ENCODE measurements at regions not wholly inside any gene's neighbourhood (a gene's known extent, or its start where the extent isn't known, plus 50 kb on each side); places are given as distances from the start of the nearest gene placed in this dataset.

DNA sequence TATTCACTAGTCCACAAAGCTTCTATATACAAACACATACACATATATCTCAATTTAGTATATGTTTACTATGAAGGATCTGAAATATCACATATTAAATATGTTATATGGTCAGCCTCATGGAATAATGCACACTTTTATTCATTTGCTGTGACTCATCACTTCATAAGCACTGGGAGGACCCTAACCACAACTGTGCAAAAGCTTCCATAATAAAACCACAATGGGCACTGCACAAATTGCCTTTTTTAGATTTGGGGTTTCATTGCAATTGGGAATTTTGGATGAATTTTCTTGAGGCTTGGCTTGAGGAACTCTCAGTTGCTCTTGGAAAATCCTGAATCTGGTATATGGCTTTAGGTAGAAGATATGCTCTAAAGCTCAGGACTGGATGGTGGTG lies 399.4 kb downstream of the C12orf75 start:
- no peaks in the 10 kb centered on the region for H3K4me1 ChIP-seq (ENCODE audit: insufficient read depth, low read length)
- H3K9me3 ChIP-seq (ENCODE audit: control insufficient read depth, insufficient read depth, low read length) = no peaks in the 10 kb centered on the region
- no peak overlapping the region for H3K9ac ChIP-seq (ENCODE audit: low read depth, low read length)
- H3K36me3 ChIP-seq (ENCODE audit: insufficient read depth, low read length) = no peaks in the 10 kb centered on the region

DNA sequence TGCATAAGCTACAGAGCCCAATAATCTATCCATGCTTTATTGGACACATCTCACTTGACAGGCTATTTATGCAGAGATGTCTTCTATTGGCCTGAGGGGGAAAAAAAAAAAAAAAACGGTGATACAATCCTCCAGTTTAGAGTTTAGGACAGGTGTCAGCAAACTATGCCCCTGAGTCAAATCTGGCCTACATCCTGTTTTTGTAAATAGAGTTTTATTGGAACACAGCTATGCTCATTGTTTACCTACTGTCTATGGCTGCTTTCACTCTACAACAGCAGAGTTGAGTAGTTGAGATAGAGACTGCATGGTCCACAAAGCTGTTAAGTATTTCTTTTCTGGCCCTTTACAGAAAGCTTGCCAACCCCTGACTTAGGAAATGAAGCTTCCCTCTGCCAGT lies 403.1 kb downstream of the C12orf75 start:
- no peaks in the 10 kb centered on the region for H3K4me1 ChIP-seq (ENCODE audit: insufficient read depth, low read length)
- H3K9ac ChIP-seq (ENCODE audit: low read depth, low read length) = no peak overlapping the region
- no peaks in the 10 kb centered on the region for H3K36me3 ChIP-seq (ENCODE audit: insufficient read depth, low read length)

DNA sequence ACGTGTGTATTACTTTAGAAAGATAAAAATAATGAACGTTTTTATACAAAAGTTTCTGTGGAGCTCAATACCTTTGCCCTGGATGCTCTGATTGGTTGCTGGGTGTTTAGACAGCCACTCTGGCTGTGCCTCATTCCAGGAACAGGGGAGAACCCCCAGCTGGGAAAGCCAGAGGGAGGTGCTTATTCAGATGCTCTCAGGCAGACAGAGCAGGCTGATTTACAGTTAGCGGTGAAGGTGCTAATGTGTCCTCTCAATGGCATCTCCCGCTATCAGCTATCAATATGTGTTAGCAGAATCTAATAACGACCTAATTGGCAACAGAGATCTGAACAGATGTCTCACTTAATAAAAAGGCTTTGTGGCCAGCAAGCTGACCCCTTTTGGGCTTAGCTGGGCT lies 402.3 kb downstream of the NUAK1 start:
- no peak overlapping the region for H3K9ac ChIP-seq (ENCODE audit: low read depth, low read length)
- H3K9me3 ChIP-seq (ENCODE audit: control insufficient read depth, insufficient read depth, low read length) = no peaks in the 10 kb centered on the region
- no peaks in the 10 kb centered on the region for H3K36me3 ChIP-seq (ENCODE audit: insufficient read depth, low read length)
- peaks cover 8% of the 10 kb centered on the region for H3K4me1 ChIP-seq (ENCODE audit: insufficient read depth, low read length)

More for the DNA sequence above, 403.1 kb downstream of the C12orf75 start:
- H3K9me3 ChIP-seq (ENCODE audit: control insufficient read depth, insufficient read depth, low read length) = no peaks in the 10 kb centered on the region

DNA sequence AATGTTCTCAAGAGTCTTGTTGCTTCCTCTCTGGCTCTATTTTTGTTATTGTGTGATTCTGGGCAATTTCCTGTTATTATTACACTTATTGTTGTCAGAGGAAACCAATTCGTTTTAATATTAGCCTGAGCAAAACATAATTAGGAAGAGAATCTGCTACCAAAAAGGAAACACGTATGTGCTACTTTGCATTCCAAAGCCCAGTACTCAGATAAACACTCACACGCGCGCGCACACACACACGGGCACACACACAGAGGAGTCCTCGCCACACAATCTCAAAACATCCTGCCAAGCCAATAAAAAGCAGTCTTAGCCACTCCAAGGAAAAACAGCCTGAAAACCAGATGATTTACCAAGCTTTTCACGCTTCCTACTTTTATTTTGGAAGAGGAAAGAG lies 400.7 kb downstream of the NUAK1 start:
- H3K9me3 ChIP-seq (ENCODE audit: control insufficient read depth, insufficient read depth, low read length) = no peaks in the 10 kb centered on the region
- peaks cover 8% of the 10 kb centered on the region for H3K4me1 ChIP-seq (ENCODE audit: insufficient read depth, low read length)
- H3K36me3 ChIP-seq (ENCODE audit: insufficient read depth, low read length) = no peaks in the 10 kb centered on the region
- no peak overlapping the region for H3K9ac ChIP-seq (ENCODE audit: low read depth, low read length)

DNA sequence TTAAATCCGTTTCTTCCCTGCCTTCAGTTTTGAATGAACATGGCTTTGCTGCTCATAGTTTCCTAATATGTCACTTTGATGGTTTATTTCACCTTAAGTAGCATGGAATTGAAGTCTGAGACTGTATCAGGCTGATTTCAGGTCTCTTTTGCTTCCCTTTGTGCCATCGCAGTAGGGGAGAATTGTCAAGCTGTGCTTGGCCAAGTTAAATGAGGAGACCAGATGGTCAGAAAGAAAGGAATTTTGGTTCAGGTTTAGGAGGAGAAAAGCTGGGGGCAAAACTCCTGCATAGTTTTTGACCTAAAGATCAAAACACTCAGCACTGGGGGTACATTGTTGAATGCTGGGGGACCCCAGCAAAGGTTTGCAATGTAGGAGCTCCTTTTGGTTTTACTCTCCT lies 398.4 kb downstream of the NUAK1 start:
- H3K36me3 ChIP-seq (ENCODE audit: insufficient read depth, low read length) = no peaks in the 10 kb centered on the region
- no peak overlapping the region for H3K9ac ChIP-seq (ENCODE audit: low read depth, low read length)
- no peaks in the 10 kb centered on the region for H3K9me3 ChIP-seq (ENCODE audit: control insufficient read depth, insufficient read depth, low read length)
- peaks cover 22% of the 10 kb centered on the region for H3K4me1 ChIP-seq (ENCODE audit: insufficient read depth, low read length)

DNA sequence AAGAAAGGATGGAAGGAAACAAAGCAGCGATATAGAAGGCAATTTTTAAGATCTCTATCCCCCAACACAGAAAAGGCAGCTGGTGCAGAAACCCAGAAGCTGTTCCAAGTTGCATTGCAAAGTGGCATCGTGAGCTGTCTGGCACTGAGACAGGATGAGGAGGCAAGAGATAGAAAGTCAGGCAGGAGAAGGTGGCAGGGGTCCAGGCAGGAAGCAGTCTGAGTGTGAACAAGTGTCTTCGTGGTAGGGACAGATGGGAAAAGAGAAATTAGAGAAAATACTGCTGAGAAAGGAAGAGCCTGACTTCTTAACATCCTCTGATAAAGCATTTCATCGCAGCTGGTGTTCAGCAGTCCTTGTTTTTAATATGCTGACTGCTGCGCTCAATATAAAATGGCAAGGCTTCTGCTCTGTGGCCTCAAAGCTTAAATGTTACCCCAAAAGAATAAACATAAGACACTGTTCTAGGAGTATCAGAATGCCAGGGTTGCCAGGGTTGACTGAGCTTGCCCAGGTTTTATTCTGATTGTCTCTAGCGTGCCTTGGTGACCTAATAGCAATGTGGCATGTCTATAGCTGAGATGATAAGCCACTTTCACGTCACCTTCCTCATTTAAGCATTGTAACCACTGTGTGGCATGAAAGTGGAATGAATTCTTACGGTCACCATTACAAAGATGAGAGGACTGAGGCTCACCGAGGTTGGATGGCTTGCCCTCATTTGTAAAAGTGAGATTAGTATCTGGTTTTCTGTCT lies 397.6 kb downstream of the NUAK1 start:
- Histone ChIP-seq H3K9me3 (ENCODE audit: control insufficient read depth, insufficient read depth, low read length) (no peaks in the 10 kb centered on the region), H3K36me3 (ENCODE audit: insufficient read depth, low read length) (no peaks in the 10 kb centered on the region), H3K9ac (ENCODE audit: low read depth, low read length) (no peak overlapping the region), H3K4me1 (ENCODE audit: insufficient read depth, low read length) (peaks cover 22% of the 10 kb centered on the region)

DNA sequence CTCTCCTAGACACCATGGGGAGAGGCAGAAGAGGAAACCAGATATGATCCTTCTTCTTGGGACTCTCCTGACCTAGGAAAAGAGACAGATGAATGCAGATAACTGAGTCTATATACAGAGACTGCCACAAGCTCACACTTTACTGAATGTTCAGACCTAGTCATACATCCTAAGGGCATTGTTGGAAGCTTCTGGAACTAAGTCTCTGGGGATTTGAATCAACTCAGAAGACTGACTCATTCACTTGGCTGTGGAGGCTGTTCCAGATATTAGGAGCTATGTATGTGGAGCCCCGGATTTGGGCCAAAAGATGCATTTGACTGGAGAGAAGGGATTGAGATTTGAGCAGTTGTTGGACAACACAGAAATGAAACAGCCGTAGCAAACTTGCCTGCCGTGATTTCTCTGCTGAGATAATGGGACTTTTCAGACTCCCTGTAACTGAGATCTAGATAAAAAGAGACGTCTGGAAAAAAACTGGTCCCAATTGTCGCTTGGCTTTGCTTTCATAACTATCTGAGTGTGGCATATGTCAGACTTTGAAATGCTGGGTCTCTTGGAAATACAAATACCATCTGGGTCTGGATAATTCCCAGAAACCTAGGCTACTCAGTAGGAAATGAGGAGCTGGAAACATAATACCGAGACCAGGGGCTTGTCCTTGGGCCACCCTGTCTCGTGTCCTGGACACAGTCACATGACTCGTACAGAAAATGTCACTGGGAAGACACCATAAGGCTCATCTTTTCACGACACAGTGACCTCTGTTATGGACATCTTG lies 396.8 kb downstream of the NUAK1 start:
- Histone ChIP-seq H3K4me1 (ENCODE audit: insufficient read depth, low read length) (peaks cover 22% of the 10 kb centered on the region), H3K36me3 (ENCODE audit: insufficient read depth, low read length) (no peaks in the 10 kb centered on the region), H3K9ac (ENCODE audit: low read depth, low read length) (no peak overlapping the region), H3K9me3 (ENCODE audit: control insufficient read depth, insufficient read depth, low read length) (no peaks in the 10 kb centered on the region)

DNA sequence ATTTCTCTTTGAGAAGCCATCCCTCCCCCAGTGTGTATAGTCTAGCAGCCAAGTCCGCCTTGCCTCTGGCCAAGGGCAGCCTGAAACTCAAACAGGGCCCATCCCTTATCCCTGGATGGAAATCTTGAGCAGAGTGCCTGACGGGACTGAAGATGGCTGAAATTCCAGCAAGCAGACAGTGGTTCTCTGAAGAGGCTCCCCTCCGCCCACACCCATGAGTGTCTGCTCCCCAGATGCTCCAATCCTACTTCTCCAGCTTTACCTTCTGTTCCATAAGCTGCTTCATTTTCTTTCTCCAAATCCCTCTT lies 396.2 kb downstream of the NUAK1 start:
- no peaks in the 10 kb centered on the region for H3K9me3 ChIP-seq (ENCODE audit: control insufficient read depth, insufficient read depth, low read length)
- no peak overlapping the region for H3K9ac ChIP-seq (ENCODE audit: low read depth, low read length)
- H3K4me1 ChIP-seq (ENCODE audit: insufficient read depth, low read length) = peaks cover 22% of the 10 kb centered on the region
- H3K36me3 ChIP-seq (ENCODE audit: insufficient read depth, low read length) = no peaks in the 10 kb centered on the region

DNA sequence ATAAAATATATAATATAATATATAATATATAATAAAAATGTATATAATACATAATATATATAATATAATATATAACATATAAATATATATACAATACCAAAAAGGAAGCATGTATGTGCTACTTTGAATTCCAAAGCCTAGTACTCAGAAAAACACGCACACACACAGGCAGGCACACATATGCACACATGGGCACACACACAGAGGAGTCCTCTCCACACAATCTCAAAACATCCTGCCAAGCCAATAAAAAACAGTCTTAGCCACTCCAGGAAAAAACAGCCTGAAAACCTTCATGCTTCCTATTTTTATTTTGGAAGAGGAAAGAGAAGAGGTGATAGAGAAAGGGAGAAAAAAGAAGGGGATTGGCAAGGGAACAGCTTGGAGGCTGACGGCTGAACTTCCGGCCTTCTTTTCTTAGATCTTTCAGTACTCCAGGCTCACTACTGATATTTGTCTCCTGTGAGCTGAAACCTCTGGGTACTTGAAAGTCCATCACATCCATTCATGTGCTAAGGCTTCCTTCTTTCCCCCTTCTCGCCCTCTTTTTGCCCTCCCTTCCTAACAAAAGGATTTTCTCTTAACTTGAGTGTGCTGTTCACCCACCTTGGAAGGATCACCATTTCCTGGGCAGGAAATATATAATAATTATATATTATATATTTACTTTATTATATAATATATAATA lies 394.2 kb downstream of the NUAK1 start:
- H3K4me1 ChIP-seq (ENCODE audit: insufficient read depth, low read length) = peaks cover 19% of the 10 kb centered on the region
- H3K36me3 ChIP-seq (ENCODE audit: insufficient read depth, low read length) = no peaks in the 10 kb centered on the region
- no peaks in the 10 kb centered on the region for H3K9me3 ChIP-seq (ENCODE audit: control insufficient read depth, insufficient read depth, low read length)
- no peak overlapping the region for H3K9ac ChIP-seq (ENCODE audit: low read depth, low read length)

DNA sequence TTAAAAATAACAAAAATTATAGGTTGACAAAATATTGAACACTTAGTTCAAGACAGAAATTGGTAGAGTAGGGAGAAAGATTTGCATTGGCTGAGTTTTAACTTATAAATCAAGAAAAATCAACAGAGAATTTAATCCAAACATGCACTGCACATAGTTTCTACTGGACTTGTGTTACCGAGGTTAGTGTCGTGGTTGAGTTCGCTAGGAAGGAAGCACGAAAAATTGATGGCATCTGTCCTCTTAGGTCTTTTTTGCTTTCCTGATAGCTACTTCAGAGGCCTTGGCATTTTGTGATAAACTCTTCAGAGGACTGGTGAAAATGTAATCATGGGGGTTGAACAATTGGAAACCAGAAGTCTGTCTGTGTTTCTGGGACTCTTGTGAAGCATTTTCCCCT lies 392.9 kb downstream of the NUAK1 start:
- Histone ChIP-seq H3K9me3 (ENCODE audit: control insufficient read depth, insufficient read depth, low read length) (no peaks in the 10 kb centered on the region), H3K4me1 (ENCODE audit: insufficient read depth, low read length) (peaks cover 14% of the 10 kb centered on the region), H3K36me3 (ENCODE audit: insufficient read depth, low read length) (no peaks in the 10 kb centered on the region), H3K9ac (ENCODE audit: low read depth, low read length) (no peak overlapping the region)

DNA sequence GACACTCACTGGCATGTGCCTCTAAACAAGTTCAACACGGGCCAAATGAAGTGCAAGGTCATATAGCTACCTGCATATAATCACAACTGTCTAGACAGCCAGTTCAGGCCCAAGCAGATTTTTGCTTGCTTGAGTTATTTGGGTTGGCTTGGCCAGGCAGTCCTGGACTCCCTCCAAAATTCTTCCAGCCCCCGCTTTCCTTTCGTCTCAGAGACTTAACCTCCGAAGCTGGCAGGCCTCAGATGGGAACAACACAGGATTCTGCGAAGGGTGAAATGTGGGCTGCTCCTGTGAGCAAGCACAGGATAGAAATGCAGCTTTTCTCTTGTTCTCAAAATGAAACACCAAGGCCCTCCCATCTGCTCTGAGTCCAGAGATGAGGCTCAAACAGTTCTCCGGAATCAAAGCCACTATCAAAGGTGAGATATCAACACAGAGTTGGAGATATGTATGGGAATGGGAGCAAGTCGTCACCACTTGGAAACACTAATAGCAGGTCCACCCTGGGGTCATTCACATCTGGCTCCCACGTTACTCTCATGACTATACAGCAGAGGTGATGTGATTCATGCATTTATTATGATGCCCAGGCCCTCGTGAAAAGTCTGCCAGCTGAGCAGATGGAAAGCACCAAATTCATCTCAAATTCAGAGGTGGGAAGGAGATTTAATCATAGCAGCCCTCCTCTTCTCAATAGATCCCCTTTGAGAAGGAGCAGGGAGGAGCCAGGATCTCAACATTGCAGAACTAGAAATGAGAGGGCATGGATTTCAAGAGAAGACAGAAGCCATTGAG lies 389.8 kb downstream of the NUAK1 start:
- Histone ChIP-seq H3K9me3 (ENCODE audit: control insufficient read depth, insufficient read depth, low read length) (no peaks in the 10 kb centered on the region), H3K36me3 (ENCODE audit: insufficient read depth, low read length) (no peaks in the 10 kb centered on the region), H3K9ac (ENCODE audit: low read depth, low read length) (no peak overlapping the region), H3K4me1 (ENCODE audit: insufficient read depth, low read length) (peaks cover 8% of the 10 kb centered on the region)

DNA sequence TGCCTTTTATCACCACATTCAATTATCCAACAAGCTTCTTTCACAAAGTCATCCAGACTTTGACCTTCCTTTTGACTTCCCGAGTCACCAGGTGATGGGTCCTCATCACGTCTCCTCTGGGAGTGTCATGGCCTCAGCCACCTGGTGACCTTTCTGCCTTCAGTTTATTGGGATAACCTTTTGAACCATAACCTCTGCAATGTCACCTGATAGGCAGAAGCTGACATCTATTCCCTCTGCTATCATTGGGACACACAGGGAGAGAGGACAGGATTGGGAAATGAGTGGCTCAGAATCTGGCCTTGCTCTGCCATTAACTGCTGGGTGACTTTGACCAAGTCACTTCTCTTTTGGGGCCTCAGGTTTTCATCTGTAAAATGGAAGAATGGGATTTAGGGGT lies 388.7 kb downstream of the NUAK1 start:
- peaks cover 3% of the 10 kb centered on the region; the same call in 1 of the 2 replicates for H3K4me1 ChIP-seq (ENCODE audit: insufficient read depth, low read length)
- H3K9ac ChIP-seq (ENCODE audit: low read depth, low read length) = no peak overlapping the region
- H3K36me3 ChIP-seq (ENCODE audit: insufficient read depth, low read length) = no peaks in the 10 kb centered on the region
- H3K9me3 ChIP-seq (ENCODE audit: control insufficient read depth, insufficient read depth, low read length) = no peaks in the 10 kb centered on the region

DNA sequence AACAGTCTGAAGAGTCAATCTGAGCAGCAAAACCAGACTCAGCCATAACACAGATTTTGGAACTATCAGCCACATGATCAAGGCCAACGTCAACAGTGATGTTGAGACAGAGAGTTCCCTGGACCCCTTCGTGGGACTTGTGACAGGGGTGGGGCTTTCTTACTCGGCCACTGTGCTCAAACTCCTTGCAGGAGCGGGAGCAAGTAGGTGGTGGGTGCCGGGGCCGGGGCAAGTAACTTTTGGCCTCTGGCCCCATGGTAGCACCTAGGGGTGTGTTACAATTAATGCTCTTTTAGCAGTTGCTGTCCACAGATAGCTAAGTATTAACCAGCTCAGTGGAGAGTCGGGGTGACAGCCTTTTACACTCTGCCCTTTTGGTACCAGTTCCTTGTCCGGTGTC lies 384.4 kb downstream of the NUAK1 start:
- Histone ChIP-seq H3K9me3 (ENCODE audit: control insufficient read depth, insufficient read depth, low read length) (no peaks in the 10 kb centered on the region), H3K4me1 (ENCODE audit: insufficient read depth, low read length) (no peaks in the 10 kb centered on the region), H3K9ac (ENCODE audit: low read depth, low read length) (no peak overlapping the region), H3K36me3 (ENCODE audit: insufficient read depth, low read length) (no peaks in the 10 kb centered on the region)

DNA sequence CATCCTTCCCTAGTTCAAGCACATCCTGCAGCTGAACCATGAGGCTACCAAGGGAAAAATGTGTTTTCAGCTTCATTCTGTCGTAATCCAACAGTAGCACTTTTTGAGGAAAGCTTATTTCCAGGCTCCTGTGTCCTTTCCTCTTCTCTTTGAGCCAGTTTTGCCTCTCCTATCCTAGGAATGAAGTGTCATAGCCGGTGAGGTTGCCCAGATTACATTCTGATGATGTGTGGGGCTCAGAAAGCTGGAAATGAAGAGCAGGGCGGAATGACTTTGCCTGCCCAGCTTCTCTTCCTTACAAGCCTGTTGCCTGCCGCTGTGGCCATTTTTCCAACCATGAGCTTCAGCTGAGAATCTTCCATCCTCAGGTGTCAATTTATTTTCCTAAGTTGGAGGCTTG lies 381.8 kb downstream of the NUAK1 start:
- H3K36me3 ChIP-seq (ENCODE audit: insufficient read depth, low read length) = no peaks in the 10 kb centered on the region
- H3K9me3 ChIP-seq (ENCODE audit: control insufficient read depth, insufficient read depth, low read length) = no peaks in the 10 kb centered on the region
- H3K9ac ChIP-seq (ENCODE audit: low read depth, low read length) = no peak overlapping the region
- H3K4me1 ChIP-seq (ENCODE audit: insufficient read depth, low read length) = no peaks in the 10 kb centered on the region

All from ES-I3 (cell line).